Endothelial cell of umbilical vein (primary cell): ENCODE measurements at regions not wholly inside any gene's neighbourhood (a gene's known extent, or its start where the extent isn't known, plus 50 kb on each side); places are given as distances from the start of the nearest gene placed in this dataset.

Experiments used
- CTCF ChIP-seq, 2 donors: IDR thresholded peaks; 1 replicate in 1 of 2; 2 replicates in 1 of 2; pipeline ENCODE4 v1.5.1; 2011; ENCODE audit warnings: low read length in 2 of 2, mild to moderate bottlenecking in 2 of 2, moderate library complexity in 2 of 2, control low read depth in 1 of 2, inconsistent platforms in 1 of 2, low read depth in 1 of 2; ENCODE audit not compliant: insufficient read depth in 1 of 2; ENCODE audit errors: extremely low read depth in 1 of 2
- EZH2 ChIP-seq: IDR thresholded peaks from 2 replicates; pipeline ENCODE4 v1.6.1; 2012; ENCODE audit warnings: borderline replicate concordance, low read depth, mild to moderate bottlenecking, moderate library complexity, low read length, inconsistent platforms; ENCODE audit not compliant: severe bottlenecking
- FOS ChIP-seq: IDR thresholded peaks from 2 replicates; pipeline ENCODE4 v1.6.1; 2011; ENCODE audit warnings: mild to moderate bottlenecking, low read length, moderate library complexity, borderline replicate concordance; ENCODE audit not compliant: insufficient read depth
- GATA2 ChIP-seq: IDR thresholded peaks from 2 replicates; pipeline ENCODE4 v1.7.0; 2011; ENCODE audit warnings: low read depth, mild to moderate bottlenecking, moderate library complexity, mixed read lengths, low read length; ENCODE audit not compliant: insufficient read length, insufficient read depth
- MAX ChIP-seq: IDR thresholded peaks from 2 replicates; pipeline ENCODE4 v1.6.1; 2011; ENCODE audit not compliant: insufficient read depth, insufficient read length
- MYC ChIP-seq: IDR thresholded peaks from one replicate; pipeline ENCODE4 v1.6.1; 2011; ENCODE audit warnings: mild to moderate bottlenecking, low read depth, low read length
- POLR2A ChIP-seq: IDR thresholded peaks from 2 replicates; pipeline ENCODE4 v1.6.1; 2012; ENCODE audit warnings: low read depth, mild to moderate bottlenecking, control low read depth, low read length
- POLR2AphosphoS5 ChIP-seq: IDR thresholded peaks from 2 replicates; pipeline ENCODE4 v1.6.1; 2012; ENCODE audit warnings: low read depth, mild to moderate bottlenecking, control low read depth, low read length, moderate library complexity; ENCODE audit not compliant: insufficient read depth

GRCh38 chr16:48963306-48963705, 318.3 kb downstream of the CBLN1 start:
- no peak for TF ChIP-seq MYC
- TF ChIP-seq POLR2A, result no peak
- TF ChIP-seq CTCF (IDR thresholded peaks at IDR 0.05; ENCODE audit: extremely low read depth in 1 of 2, insufficient read depth in 1 of 2, low read depth in 1 of 2, low read length in 2 of 2), result no peak
- TF ChIP-seq POLR2AphosphoS5, result no peak
- TF ChIP-seq EZH2, result no peak
- TF ChIP-seq FOS, result no peak
- TF ChIP-seq GATA2, result no peak
- no peak for TF ChIP-seq MAX
